Urothelium cell line (cell line): ENCODE measurements at regions not wholly inside any gene's neighbourhood (a gene's known extent, or its start where the extent isn't known, plus 50 kb on each side); places are given as distances from the start of the nearest gene placed in this dataset.
"Not testable (repeated sequence)": the region's sequence is repeated elsewhere in the genome, so short reads cannot be mapped to it uniquely, and the experiment has no call there.

Experiments used
- DNase-seq: peaks from one replicate; pipeline ENCODE4 v3.0.0; 2011; ENCODE audit warnings: low spot score, mixed read lengths
- FAIRE-seq: peaks from 2 replicates; lab custom pipeline; 2011; peaks lifted over from hg19 to GRCh38; lab: Jason Lieb, UNC

- no peak for FAIRE-seq
- DNase-seq, result no peak
Measured at GRCh38 chr19:32063601-32064000, 281.8 kb upstream of the ZNF507 start.

GRCh38 chr19:32066056-32066455 is 279.4 kb upstream of the ZNF507 start:
- FAIRE-seq, result peak; percentile 37
- no peak for DNase-seq

GRCh38 chr19:32067685-32068084 is 277.7 kb upstream of the ZNF507 start:
- FAIRE-seq (no peak), DNase-seq (no peak)

GRCh38 chr19:32068793-32069192 is 276.6 kb upstream of the ZNF507 start:
- FAIRE-seq, result no peak
- DNase-seq, result peak; percentile 69

GRCh38 chr19:32070101-32070500 is 275.3 kb upstream of the ZNF507 start:
- FAIRE-seq (no peak), DNase-seq (no peak)

- DNase-seq (no peak), FAIRE-seq (no peak)
Measured at GRCh38 chr19:32082028-32082427, 263.4 kb upstream of the ZNF507 start.

- FAIRE-seq, result peak; percentile 83
- DNase-seq, result not testable (repeated sequence)
Measured at GRCh38 chr19:32084756-32085363, 260.6 kb upstream of the ZNF507 start.

- FAIRE-seq (no peak), DNase-seq (no peak)
Measured at GRCh38 chr19:32091241-32091640, 254.2 kb upstream of the ZNF507 start.

GRCh38 chr19:32097011-32097410 is 248.4 kb upstream of the ZNF507 start:
- no peak for DNase-seq
- no peak for FAIRE-seq

- FAIRE-seq, result no peak
- peak; percentile 29 for DNase-seq
Measured at GRCh38 chr19:32097620-32098019, 247.8 kb upstream of the ZNF507 start.

- DNase-seq (no peak), FAIRE-seq (no peak)
Measured at GRCh38 chr19:32098968-32099367, 246.4 kb upstream of the ZNF507 start.

- no peak for DNase-seq
- FAIRE-seq, result no peak
Measured at GRCh38 chr19:32101206-32101605, 244.2 kb upstream of the ZNF507 start.

- no peak for DNase-seq
- no peak for FAIRE-seq
Measured at GRCh38 chr19:32103541-32103940, 241.9 kb upstream of the ZNF507 start.

- DNase-seq, result peak; percentile 91
- FAIRE-seq, result no peak
Measured at GRCh38 chr19:32104153-32104849, 241.1 kb upstream of the ZNF507 start.

- no peak for FAIRE-seq
Measured at GRCh38 chr19:32104850-32105235, 240.6 kb upstream of the ZNF507 start.

GRCh38 chr19:32105527-32106310 is 239.7 kb upstream of the ZNF507 start:
- no peak for DNase-seq
- FAIRE-seq, result no peak

More at GRCh38 chr19:32104850-32105235, 240.6 kb upstream of the ZNF507 start:
- no peak for DNase-seq

GRCh38 chr19:32122258-32122657 is 223.2 kb upstream of the ZNF507 start:
- FAIRE-seq, result no peak
- no peak for DNase-seq

GRCh38 chr19:32123355-32123940 is 222.0 kb upstream of the ZNF507 start:
- FAIRE-seq (peak; percentile 48), DNase-seq (no peak)

- no peak for FAIRE-seq
- no peak for DNase-seq
Measured at GRCh38 chr19:32124585-32124984, 220.8 kb upstream of the ZNF507 start.

- DNase-seq, result no peak
- FAIRE-seq, result no peak
Measured at GRCh38 chr19:32129141-32129540, 216.3 kb upstream of the ZNF507 start.

- no peak for DNase-seq
- no peak for FAIRE-seq
Measured at GRCh38 chr19:32130332-32130731, 215.1 kb upstream of the ZNF507 start.
